CD4-positive, CD25-positive, alpha-beta regulatory T cell (primary cell): ENCODE measurements at regions not wholly inside any gene's neighbourhood (a gene's known extent, or its start where the extent isn't known, plus 50 kb on each side); places are given as distances from the start of the nearest gene placed in this dataset.

ENCODE experiments used
- ATAC-seq, 2 donors: fragments of 150-1000 bp; cut with Tn5 transposase; one replicate each; pipeline ENCODE4 v1.10.0; 2021; ENCODE audit warnings: low read depth in 2 of 2, moderate number of reproducible peaks in 2 of 2, moderate library complexity in 1 of 2
- DNase-seq, 3 donors: peaks; one replicate each; pipeline versions ENCODE4 v3.0.0 to v3.0.0-alpha.2; 2012 to 2022; ENCODE audit warnings: mixed read lengths in 1 of 3
- H3K27ac ChIP-seq: one replicate; pipeline ENCODE4 v1.7.0; 2013; ENCODE audit warnings: mild to moderate bottlenecking, low read length; ENCODE audit not compliant: insufficient read depth, poor library complexity, severe bottlenecking
- H3K27me3 ChIP-seq: one replicate; pipeline ENCODE4 v1.7.0; 2013; ENCODE audit warnings: low read length; ENCODE audit not compliant: control insufficient read depth, insufficient read depth
- H3K36me3 ChIP-seq: one replicate; pipeline ENCODE4 v1.7.0; 2013; ENCODE audit warnings: mild to moderate bottlenecking, low read length, moderate library complexity; ENCODE audit not compliant: control insufficient read depth, insufficient read depth
- H3K4me1 ChIP-seq: 2 replicates; pipeline ENCODE4 v1.7.0; 2013; ENCODE audit warnings: mild to moderate bottlenecking, low read length; ENCODE audit not compliant: insufficient read depth, control insufficient read depth, poor library complexity, severe bottlenecking
- H3K4me3 ChIP-seq: one replicate; pipeline ENCODE4 v1.7.0; 2013; ENCODE audit warnings: low read depth, mild to moderate bottlenecking, low read length, moderate library complexity
- H3K9me3 ChIP-seq, 2 experiments: 1 replicate in 1 of 2; 2 replicates in 1 of 2; pipeline ENCODE4 v1.7.0; 2013; ENCODE audit warnings: low read length in 2 of 2, mild to moderate bottlenecking in 1 of 2, moderate library complexity in 1 of 2; ENCODE audit not compliant: control insufficient read depth in 2 of 2
- H3K27ac Mint-ChIP-seq, 3 donors: one replicate each; pipeline ENCODE4 v1.8.0; 2020 to 2022; ENCODE audit warnings: mild to moderate bottlenecking in 3 of 3, mixed read lengths in 3 of 3, moderate library complexity in 2 of 3
- H3K27me3 Mint-ChIP-seq: one replicate; pipeline ENCODE4 v1.8.0; 2022; ENCODE audit warnings: mild to moderate bottlenecking, mixed read lengths
- H3K36me3 Mint-ChIP-seq: one replicate; pipeline ENCODE4 v1.8.0; 2020; ENCODE audit warnings: mixed read lengths
- H3K4me1 Mint-ChIP-seq, 4 donors: one replicate each; pipeline ENCODE4 v1.8.0; 2020 to 2022; ENCODE audit warnings: mixed read lengths in 4 of 4, mild to moderate bottlenecking in 1 of 4
- H3K4me3 Mint-ChIP-seq, 4 donors: one replicate each; pipeline ENCODE4 v1.8.0; 2020 to 2022; ENCODE audit warnings: mild to moderate bottlenecking in 4 of 4, mixed read lengths in 4 of 4, moderate library complexity in 3 of 4
- H3K9me3 Mint-ChIP-seq, 7 donors: one replicate each; pipeline ENCODE4 v1.8.0; 2020 to 2022; ENCODE audit warnings: mixed read lengths in 7 of 7, mild to moderate bottlenecking in 3 of 7, moderate library complexity in 2 of 7

DNA sequence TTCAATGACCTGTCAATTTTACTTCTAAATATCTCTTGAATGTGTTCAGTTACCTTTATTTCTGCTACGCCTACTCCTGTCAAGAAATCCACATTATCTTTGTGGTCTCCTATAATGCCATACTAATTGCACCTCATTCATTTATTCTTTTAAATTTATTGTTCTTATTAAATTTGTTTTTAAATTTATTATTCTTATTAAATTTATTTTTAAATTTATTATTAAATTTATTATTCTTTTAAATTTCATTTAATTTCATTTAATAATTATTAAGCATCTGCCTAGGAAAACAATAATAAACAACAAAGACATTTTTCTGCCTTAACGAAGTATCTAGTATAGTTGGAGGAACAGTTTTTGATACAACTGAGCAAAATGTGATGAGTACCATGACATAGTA lies 211.7 kb downstream of the ZPLD1 start:
- Histone ChIP-seq H3K36me3 (no peaks in the 10 kb centered on the region), H3K27me3 (no peaks in the 10 kb centered on the region), H3K9me3 (no peaks in the 10 kb centered on the region), H3K4me3 (no peak overlapping the region), H3K27ac (no peak overlapping the region), H3K4me1 (no peaks in the 10 kb centered on the region)
- peaks cover 0 to 4% (median 0%) of the 10 kb centered on the region in 7 donors for H3K9me3 Mint-ChIP-seq
- no peak overlapping the region for H3K27ac Mint-ChIP-seq
- H3K36me3 Mint-ChIP-seq: no peaks in the 10 kb centered on the region
- no peak overlapping the region for H3K4me3 Mint-ChIP-seq
- DNase-seq (no peak), ATAC-seq (no peak)
- no peaks in the 10 kb centered on the region for H3K27me3 Mint-ChIP-seq
- H3K4me1 Mint-ChIP-seq: no peaks in the 10 kb centered on the region

DNA sequence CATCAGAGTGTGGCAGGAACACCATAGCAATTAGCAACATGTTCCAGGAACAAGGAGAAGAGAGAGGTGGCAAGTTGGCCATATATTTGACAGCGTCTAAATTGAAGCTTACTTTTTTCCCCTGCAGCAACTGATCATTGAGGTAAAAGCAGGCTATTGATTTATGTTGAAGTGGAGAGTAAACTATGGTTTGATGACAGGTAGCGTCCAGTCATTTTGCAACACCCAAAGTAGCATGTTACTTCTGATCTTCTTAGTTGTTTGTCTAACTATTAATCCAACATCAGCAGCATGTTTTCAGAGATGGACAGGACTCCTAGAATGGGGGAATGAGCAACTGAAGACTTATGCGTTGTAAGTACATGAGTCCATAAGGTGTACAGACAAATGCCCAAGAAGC lies 225.8 kb downstream of the ZPLD1 start:
- H3K36me3 Mint-ChIP-seq: no peaks in the 10 kb centered on the region
- Histone ChIP-seq H3K4me3 (no peak overlapping the region), H3K36me3 (no peaks in the 10 kb centered on the region), H3K27ac (no peak overlapping the region), H3K9me3 (no peaks in the 10 kb centered on the region), H3K4me1 (no peaks in the 10 kb centered on the region), H3K27me3 (no peaks in the 10 kb centered on the region)
- DNase-seq: no peak
- ATAC-seq: no peak
- no peaks in the 10 kb centered on the region for H3K4me1 Mint-ChIP-seq
- peaks cover 0 to 3% (median 0%) of the 10 kb centered on the region in 7 donors for H3K9me3 Mint-ChIP-seq
- H3K27ac Mint-ChIP-seq: no peak overlapping the region
- no peak overlapping the region for H3K4me3 Mint-ChIP-seq
- H3K27me3 Mint-ChIP-seq: no peaks in the 10 kb centered on the region

GRCh38 chr3:102661707-102662497 lies 227.1 kb downstream of the ZPLD1 start:
- Mint-ChIP-seq H3K9me3 (peaks cover 0 to 3% (median 0%) of the 10 kb centered on the region in 7 donors), H3K36me3 (no peaks in the 10 kb centered on the region), H3K4me3 (no peak overlapping the region), H3K27me3 (no peaks in the 10 kb centered on the region), H3K27ac (no peak overlapping the region), H3K4me1 (no peaks in the 10 kb centered on the region)
- H3K36me3 ChIP-seq: no peaks in the 10 kb centered on the region
- DNase-seq: no peak
- no peaks in the 10 kb centered on the region for H3K4me1 ChIP-seq
- no peak for ATAC-seq
- H3K27me3 ChIP-seq: no peaks in the 10 kb centered on the region
- no peaks in the 10 kb centered on the region for H3K9me3 ChIP-seq
- no peak overlapping the region for H3K4me3 ChIP-seq
- H3K27ac ChIP-seq: no peak overlapping the region

- H3K27me3 Mint-ChIP-seq: no peaks in the 10 kb centered on the region
- H3K9me3 Mint-ChIP-seq: peaks cover 0 to 3% (median 0%) of the 10 kb centered on the region in 7 donors
- no peaks in the 10 kb centered on the region for H3K9me3 ChIP-seq
- H3K36me3 Mint-ChIP-seq: no peaks in the 10 kb centered on the region
- H3K4me3 Mint-ChIP-seq: no peak overlapping the region
- ATAC-seq: no peak
- H3K4me1 ChIP-seq: no peaks in the 10 kb centered on the region
- H3K4me1 Mint-ChIP-seq: no peaks in the 10 kb centered on the region
- DNase-seq: no peak
- no peak overlapping the region for H3K27ac ChIP-seq
- no peaks in the 10 kb centered on the region for H3K36me3 ChIP-seq
- H3K27me3 ChIP-seq: no peaks in the 10 kb centered on the region
- no peak overlapping the region for H3K4me3 ChIP-seq
- H3K27ac Mint-ChIP-seq: no peak overlapping the region
Measured at GRCh38 chr3:102662498-102662772, 227.6 kb downstream of the ZPLD1 start.

GRCh38 chr3:102664126-102664525 lies 229.3 kb downstream of the ZPLD1 start:
- no peaks in the 10 kb centered on the region for H3K27me3 Mint-ChIP-seq
- no peak overlapping the region for H3K4me3 ChIP-seq
- no peaks in the 10 kb centered on the region for H3K36me3 ChIP-seq
- DNase-seq (no peak), ATAC-seq (no peak)
- no peaks in the 10 kb centered on the region for H3K27me3 ChIP-seq
- H3K9me3 ChIP-seq: no peaks in the 10 kb centered on the region
- no peak overlapping the region for H3K4me3 Mint-ChIP-seq
- H3K27ac ChIP-seq: no peak overlapping the region
- H3K9me3 Mint-ChIP-seq: no peaks in the 10 kb centered on the region
- H3K27ac Mint-ChIP-seq: no peak overlapping the region
- no peaks in the 10 kb centered on the region for H3K4me1 ChIP-seq
- H3K36me3 Mint-ChIP-seq: no peaks in the 10 kb centered on the region
- no peaks in the 10 kb centered on the region for H3K4me1 Mint-ChIP-seq

DNA sequence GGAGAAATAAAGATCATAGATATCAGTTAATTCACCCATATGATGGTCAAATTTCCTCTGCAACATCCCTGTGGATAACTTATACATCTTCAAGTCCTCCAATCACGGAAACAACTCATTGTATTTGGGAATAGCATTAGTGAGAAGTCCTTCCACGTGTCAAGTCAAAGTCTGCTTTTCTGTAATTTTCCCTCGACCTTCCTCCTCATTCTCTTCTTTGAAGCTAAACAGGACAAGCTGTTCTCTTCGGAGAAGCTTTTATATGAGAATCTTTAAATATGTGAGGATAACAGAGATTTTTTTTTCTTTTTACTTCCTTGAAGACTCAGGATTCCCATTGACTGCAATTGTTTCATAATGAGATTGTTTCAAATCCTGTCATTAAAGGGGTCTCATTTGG lies 230.4 kb downstream of the ZPLD1 start:
- Mint-ChIP-seq H3K36me3 (no peaks in the 10 kb centered on the region), H3K9me3 (no peaks in the 10 kb centered on the region), H3K4me3 (no peak overlapping the region), H3K4me1 (no peaks in the 10 kb centered on the region), H3K27me3 (no peaks in the 10 kb centered on the region), H3K27ac (no peak overlapping the region)
- no peaks in the 10 kb centered on the region for H3K9me3 ChIP-seq
- H3K4me3 ChIP-seq: no peak overlapping the region
- H3K36me3 ChIP-seq: no peaks in the 10 kb centered on the region
- ATAC-seq: no peak
- DNase-seq: no peak
- no peak overlapping the region for H3K27ac ChIP-seq
- H3K4me1 ChIP-seq: no peaks in the 10 kb centered on the region
- no peaks in the 10 kb centered on the region for H3K27me3 ChIP-seq

DNA sequence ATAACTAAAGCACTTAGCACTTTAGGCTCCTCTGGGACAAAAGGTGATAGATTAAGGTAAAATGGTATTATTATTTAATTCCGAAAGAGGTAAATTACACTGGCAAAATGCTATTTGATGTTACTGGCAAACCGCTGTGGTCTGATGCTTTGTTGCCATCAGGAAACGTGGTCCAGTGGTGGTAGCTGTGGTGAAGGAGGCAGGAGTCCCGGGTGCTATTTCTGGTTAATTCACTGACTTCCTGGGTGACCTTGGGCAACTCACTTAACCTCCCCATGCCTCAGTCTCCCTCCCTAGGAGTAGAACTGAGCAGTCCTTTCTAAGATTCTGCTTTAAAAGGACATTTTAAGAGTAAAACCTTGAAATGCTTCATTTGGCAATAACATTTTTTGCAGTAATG lies 233.4 kb downstream of the ZPLD1 start:
- ATAC-seq (no peak), DNase-seq (no peak)
- H3K4me3 Mint-ChIP-seq: no peak overlapping the region
- H3K36me3 Mint-ChIP-seq: no peaks in the 10 kb centered on the region
- H3K9me3 Mint-ChIP-seq: no peaks in the 10 kb centered on the region
- no peak overlapping the region for H3K27ac Mint-ChIP-seq
- Histone ChIP-seq H3K4me3 (no peak overlapping the region), H3K36me3 (no peaks in the 10 kb centered on the region), H3K27me3 (no peaks in the 10 kb centered on the region), H3K4me1 (no peaks in the 10 kb centered on the region), H3K27ac (no peak overlapping the region), H3K9me3 (no peaks in the 10 kb centered on the region)
- no peaks in the 10 kb centered on the region for H3K27me3 Mint-ChIP-seq
- H3K4me1 Mint-ChIP-seq: no peaks in the 10 kb centered on the region

GRCh38 chr3:102670986-102671385 lies 236.2 kb downstream of the ZPLD1 start:
- Histone ChIP-seq H3K9me3 (no peaks in the 10 kb centered on the region), H3K36me3 (no peaks in the 10 kb centered on the region), H3K27me3 (peaks cover 2% of the 10 kb centered on the region), H3K27ac (no peak overlapping the region), H3K4me1 (no peaks in the 10 kb centered on the region), H3K4me3 (no peak overlapping the region)
- no peaks in the 10 kb centered on the region for H3K27me3 Mint-ChIP-seq
- DNase-seq: no peak
- H3K4me1 Mint-ChIP-seq: peaks cover 0 to 3% (median 1%) of the 10 kb centered on the region in 4 donors
- H3K4me3 Mint-ChIP-seq: no peak overlapping the region
- no peaks in the 10 kb centered on the region for H3K9me3 Mint-ChIP-seq
- H3K36me3 Mint-ChIP-seq: no peaks in the 10 kb centered on the region
- ATAC-seq: no peak
- H3K27ac Mint-ChIP-seq: no peak overlapping the region
